ES-I3 (cell line): ENCODE measurements at regions not wholly inside any gene's neighbourhood (a gene's known extent, or its start where the extent isn't known, plus 50 kb on each side); places are given as distances from the start of the nearest gene placed in this dataset.

Experiments
- H3K36me3 ChIP-seq: 2 replicates; pipeline ENCODE4 v1.6.1; 2013; ENCODE audit warnings: mild to moderate bottlenecking, low read length, control low read depth, moderate library complexity; ENCODE audit not compliant: insufficient read depth
- H3K4me1 ChIP-seq: 2 replicates; pipeline ENCODE4 v1.6.1; 2013; ENCODE audit warnings: mild to moderate bottlenecking, control low read depth, low read length; ENCODE audit not compliant: insufficient read depth
- H3K9ac ChIP-seq: 2 replicates; pipeline ENCODE4 v1.6.1; 2013; ENCODE audit warnings: low read depth, mild to moderate bottlenecking, low read length, moderate library complexity
- H3K9me3 ChIP-seq: 2 replicates; pipeline ENCODE4 v1.6.1; 2013; ENCODE audit warnings: mild to moderate bottlenecking, low read length, moderate library complexity; ENCODE audit not compliant: control insufficient read depth, insufficient read depth

GRCh38 chr6:91827151-91827550, 1240.3 kb upstream of the MAP3K7 start:
- no peaks in the 10 kb centered on the region for H3K9me3 ChIP-seq
- no peaks in the 10 kb centered on the region for H3K4me1 ChIP-seq
- no peak overlapping the region for H3K9ac ChIP-seq

GRCh38 chr6:91826128-91826527, 1239.3 kb upstream of the MAP3K7 start:
- no peak overlapping the region for H3K9ac ChIP-seq
- no peaks in the 10 kb centered on the region for H3K4me1 ChIP-seq
- H3K9me3 ChIP-seq, result no peaks in the 10 kb centered on the region
- no peaks in the 10 kb centered on the region for H3K36me3 ChIP-seq

More at GRCh38 chr6:91827151-91827550, 1240.3 kb upstream of the MAP3K7 start:
- no peaks in the 10 kb centered on the region for H3K36me3 ChIP-seq

- Histone ChIP-seq H3K36me3 (no peaks in the 10 kb centered on the region), H3K4me1 (no peaks in the 10 kb centered on the region), H3K9me3 (no peaks in the 10 kb centered on the region), H3K9ac (no peak overlapping the region)
Observed at GRCh38 chr6:91824331-91824730, 1237.5 kb upstream of the MAP3K7 start.

GRCh38 chr6:91822581-91822980, 1235.7 kb upstream of the MAP3K7 start:
- no peaks in the 10 kb centered on the region for H3K36me3 ChIP-seq
- no peaks in the 10 kb centered on the region for H3K9me3 ChIP-seq
- H3K9ac ChIP-seq, result no peak overlapping the region
- H3K4me1 ChIP-seq, result no peaks in the 10 kb centered on the region

GRCh38 chr6:91816335-91816734, 1229.5 kb upstream of the MAP3K7 start:
- Histone ChIP-seq H3K9me3 (peaks cover 2% of the 10 kb centered on the region; the same call in 1 of the 2 replicates), H3K4me1 (no peaks in the 10 kb centered on the region), H3K9ac (no peak overlapping the region), H3K36me3 (no peaks in the 10 kb centered on the region)

GRCh38 chr6:91813641-91814040, 1226.8 kb upstream of the MAP3K7 start:
- peaks cover 2% of the 10 kb centered on the region; the same call in 1 of the 2 replicates for H3K9me3 ChIP-seq
- H3K36me3 ChIP-seq, result no peaks in the 10 kb centered on the region
- H3K9ac ChIP-seq, result no peak overlapping the region
- no peaks in the 10 kb centered on the region for H3K4me1 ChIP-seq

GRCh38 chr6:91812596-91813274, 1225.9 kb upstream of the MAP3K7 start:
- no peaks in the 10 kb centered on the region for H3K36me3 ChIP-seq
- peaks cover 2% of the 10 kb centered on the region; the same call in 1 of the 2 replicates for H3K9me3 ChIP-seq
- no peak overlapping the region for H3K9ac ChIP-seq
- no peaks in the 10 kb centered on the region for H3K4me1 ChIP-seq

- H3K9ac ChIP-seq, result no peak overlapping the region
- no peaks in the 10 kb centered on the region for H3K36me3 ChIP-seq
- H3K4me1 ChIP-seq, result no peaks in the 10 kb centered on the region
- H3K9me3 ChIP-seq, result no peaks in the 10 kb centered on the region
Observed at GRCh38 chr6:91804981-91805380, 1218.1 kb upstream of the MAP3K7 start.

- no peaks in the 10 kb centered on the region for H3K4me1 ChIP-seq
- H3K36me3 ChIP-seq, result no peaks in the 10 kb centered on the region
- H3K9me3 ChIP-seq, result no peaks in the 10 kb centered on the region
- no peak overlapping the region for H3K9ac ChIP-seq
Observed at GRCh38 chr6:91802431-91802830, 1215.6 kb upstream of the MAP3K7 start.

GRCh38 chr6:91796603-91797002, 1209.7 kb upstream of the MAP3K7 start:
- H3K9ac ChIP-seq, result no peak overlapping the region
- H3K4me1 ChIP-seq, result no peaks in the 10 kb centered on the region
- no peaks in the 10 kb centered on the region for H3K36me3 ChIP-seq
- H3K9me3 ChIP-seq, result no peaks in the 10 kb centered on the region

- H3K4me1 ChIP-seq, result peaks cover 4% of the 10 kb centered on the region; the same call in 1 of the 2 replicates
- H3K36me3 ChIP-seq, result no peaks in the 10 kb centered on the region
- no peaks in the 10 kb centered on the region for H3K9me3 ChIP-seq
- no peak overlapping the region for H3K9ac ChIP-seq
Observed at GRCh38 chr6:91788501-91788900, 1201.6 kb upstream of the MAP3K7 start.

GRCh38 chr6:91786474-91787184, 1199.8 kb upstream of the MAP3K7 start:
- H3K9me3 ChIP-seq, result no peaks in the 10 kb centered on the region
- peaks cover 4% of the 10 kb centered on the region; the same call in 1 of the 2 replicates for H3K4me1 ChIP-seq
- no peak overlapping the region for H3K9ac ChIP-seq
- H3K36me3 ChIP-seq, result no peaks in the 10 kb centered on the region

- Histone ChIP-seq H3K36me3 (no peaks in the 10 kb centered on the region), H3K9ac (no peak overlapping the region), H3K9me3 (no peaks in the 10 kb centered on the region; the same call in 1 of the 2 replicates)
Observed at GRCh38 chr6:91782802-91783201, 1195.9 kb upstream of the MAP3K7 start.

GRCh38 chr6:91781946-91782345, 1195.1 kb upstream of the MAP3K7 start:
- H3K36me3 ChIP-seq, result no peaks in the 10 kb centered on the region
- no peaks in the 10 kb centered on the region; the same call in 1 of the 2 replicates for H3K9me3 ChIP-seq
- H3K9ac ChIP-seq, result no peak overlapping the region
- H3K4me1 ChIP-seq, result no peaks in the 10 kb centered on the region

More at GRCh38 chr6:91782802-91783201, 1195.9 kb upstream of the MAP3K7 start:
- H3K4me1 ChIP-seq, result no peaks in the 10 kb centered on the region

GRCh38 chr6:91780270-91780669, 1193.4 kb upstream of the MAP3K7 start:
- no peak overlapping the region for H3K9ac ChIP-seq
- H3K9me3 ChIP-seq, result no peaks in the 10 kb centered on the region; the same call in 1 of the 2 replicates
- no peaks in the 10 kb centered on the region for H3K36me3 ChIP-seq
- no peaks in the 10 kb centered on the region for H3K4me1 ChIP-seq
